Adrenal gland (tissue), 5 donors: ENCODE measurements at regions not wholly inside any gene's neighbourhood (a gene's known extent, or its start where the extent isn't known, plus 50 kb on each side); places are given as distances from the start of the nearest gene placed in this dataset.
"Not testable (repeated sequence)": the region's sequence is repeated elsewhere in the genome, so short reads cannot be mapped to it uniquely, and the experiment has no call there.

ENCODE experiments used
- CTCF ChIP-seq, 6 experiments: fragments of 450-650 bp in 4 of 6; fragments of 200-600 bp in 2 of 6; sonication (generic) in 1 of 6; IDR thresholded peaks; 1 replicate in 5 of 6; 2 replicates in 1 of 6; pipeline versions ENCODE4 v1.5.1 to v1.8.0; 2016 to 2021; ENCODE audit warnings: antibody characterized with exemption in 6 of 6, mild to moderate bottlenecking in 2 of 6, moderate library complexity in 1 of 6
- POLR2A ChIP-seq, 2 donors: fragments of 450-650 bp; IDR thresholded peaks; one replicate each; pipeline ENCODE4 v1.6.1; 2017; ENCODE audit warnings: antibody characterized with exemption in 2 of 2, mild to moderate bottlenecking in 2 of 2, moderate library complexity in 1 of 2
- donor health status: DM: no; HTN: no; CAD: no.

DNA sequence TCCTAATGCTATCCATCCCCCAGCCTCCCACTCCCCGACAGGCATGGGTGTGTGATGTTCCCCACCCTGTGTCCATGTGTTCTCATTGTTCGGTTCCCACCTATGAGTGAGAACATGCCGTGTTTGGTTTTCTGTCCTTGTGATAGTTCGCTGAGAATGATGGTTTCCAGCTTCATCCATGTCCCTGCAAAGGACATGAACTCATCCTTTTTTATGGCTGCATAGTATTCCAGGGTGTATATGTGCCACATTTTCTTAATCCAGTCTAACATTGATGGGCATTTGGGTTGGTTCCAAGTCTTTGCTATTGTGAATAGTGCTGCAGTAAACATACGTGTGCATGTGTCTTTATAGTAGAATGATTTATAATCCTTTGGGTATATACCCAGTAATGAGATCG lies 328.9 kb downstream of the BCAT1 start:
- TF ChIP-seq CTCF, POLR2A (IDR thresholded peaks at IDR 0.05): not testable (repeated sequence)
